ENCODE measurements at regions not wholly inside any gene's neighbourhood (a gene's known extent, or its start where the extent isn't known, plus 50 kb on each side); places are given as distances from the start of the nearest gene placed in this dataset.
"Not testable (repeated sequence)": the region's sequence is repeated elsewhere in the genome, so short reads cannot be mapped to it uniquely, and the experiment has no call there.

DNA sequence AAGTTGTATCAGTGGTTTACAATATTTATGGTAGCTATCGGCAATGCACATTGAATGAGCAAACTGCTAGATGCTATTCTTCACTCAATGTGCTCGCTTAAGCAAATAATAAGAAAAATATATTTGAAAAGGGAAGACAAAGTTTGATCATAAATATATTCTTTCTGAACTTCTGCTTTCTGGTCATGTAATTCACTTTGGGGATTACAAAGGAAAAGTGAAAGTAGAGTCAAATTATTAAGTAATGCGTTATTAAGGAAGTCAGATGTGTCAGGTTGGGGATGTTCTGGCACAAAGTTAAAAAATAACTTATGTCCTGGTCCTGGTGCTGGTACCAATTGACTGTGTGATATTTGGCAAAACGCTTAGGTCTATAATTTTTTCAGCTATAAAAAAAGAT lies 98.0 kb upstream of the TRIM77 start:
- no peak overlapping the region for H3K23ac ChIP-seq (ENCODE audit: low read length in 2 of 2)
- no peak overlapping the region for H3K27ac ChIP-seq (ENCODE audit: low read length, poor library complexity, severe bottlenecking)
- no peaks in the 10 kb centered on the region for H3K4me1 ChIP-seq (ENCODE audit: control insufficient read depth, insufficient read depth, low read depth, low read length)
- H3K79me1 ChIP-seq (replicated peaks; ENCODE audit: low read length, poor library complexity, severe bottlenecking), result no peaks in the 10 kb centered on the region
- no peak overlapping the region for H3K14ac ChIP-seq (ENCODE audit: low read length in 2 of 2)
- H3K4ac ChIP-seq (ENCODE audit: low read depth in 1 of 2, low read length in 2 of 2), result no peak overlapping the region
- no peak overlapping the region for H3K18ac ChIP-seq (ENCODE audit: low read depth in 1 of 2, low read length in 2 of 2)
- H3K27me3 ChIP-seq (ENCODE audit: control insufficient read depth in 1 of 2, insufficient read depth in 1 of 2, low read length in 2 of 2), result no peaks in the 10 kb centered on the region
- DNase-seq, result no peak
- peak overlapping the region in 1 of 2 experiments; percentile 48 for H3K4me3 ChIP-seq (ENCODE audit: insufficient read depth in 1 of 2, low read depth in 1 of 2, low read length in 2 of 2)
- H2AFZ ChIP-seq (ENCODE audit: low read depth, low read length), result no peak overlapping the region
- H2BK12ac ChIP-seq (ENCODE audit: low read length in 2 of 2), result no peak overlapping the region
- H4K91ac ChIP-seq (ENCODE audit: low read length), result no peak overlapping the region
- H2BK120ac ChIP-seq (ENCODE audit: low read depth, low read length), result no peak overlapping the region
- no peaks in the 10 kb centered on the region for H3K36me3 ChIP-seq (ENCODE audit: control insufficient read depth in 1 of 2, insufficient read depth in 2 of 2, low read depth in 1 of 2, low read length in 2 of 2)
- no peak overlapping the region for H4K8ac ChIP-seq (ENCODE audit: low read length)
- H2BK15ac ChIP-seq (ENCODE audit: low read depth, poor library complexity, severe bottlenecking), result no peak overlapping the region
- H2BK5ac ChIP-seq (ENCODE audit: low read depth, low read length, poor library complexity, severe bottlenecking), result no peak overlapping the region
- H3K4me2 ChIP-seq (ENCODE audit: low read length, poor library complexity, severe bottlenecking), result no peak overlapping the region
- H3K9ac ChIP-seq (ENCODE audit: low read length), result peak overlapping the region; percentile 58
- no peak overlapping the region for H2AK5ac ChIP-seq (ENCODE audit: low read length, severe bottlenecking)
- 95% methylated on average over 2 of the region's 4 CpGs for WGBS
- no peaks in the 10 kb centered on the region for H3K9me3 ChIP-seq (ENCODE audit: control insufficient read depth, low read length)

DNA sequence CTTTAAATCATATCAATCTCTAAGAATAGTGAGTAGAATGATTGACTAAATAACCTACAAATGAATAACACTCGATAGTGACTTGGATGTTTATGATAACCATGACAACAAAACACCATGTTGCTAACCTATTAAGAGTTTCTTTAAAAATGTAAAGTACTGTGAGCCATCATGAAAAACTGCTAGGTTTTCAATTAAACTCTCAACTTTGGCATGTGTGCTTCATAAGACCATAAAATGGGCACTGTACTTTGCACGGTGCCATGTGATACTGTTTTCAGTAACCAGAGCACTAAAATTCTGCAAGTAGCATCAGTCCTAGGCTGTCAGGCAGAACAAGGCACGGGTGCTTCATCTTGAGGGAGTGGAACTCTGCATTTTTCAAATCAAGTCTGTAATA lies 96.2 kb upstream of the TRIM77 start:
- H3K9me3 ChIP-seq (ENCODE audit: control insufficient read depth, low read length), result no peaks in the 10 kb centered on the region
- H2AK5ac ChIP-seq (ENCODE audit: low read length, severe bottlenecking), result no peak overlapping the region
- H3K4me1 ChIP-seq (ENCODE audit: control insufficient read depth, insufficient read depth, low read depth, low read length), result no peaks in the 10 kb centered on the region
- H3K4me3 ChIP-seq (ENCODE audit: insufficient read depth in 1 of 2, low read depth in 1 of 2, low read length in 2 of 2), result no peak overlapping the region
- no peak overlapping the region for H4K8ac ChIP-seq (ENCODE audit: low read length)
- 94% methylated on average over 1 of the region's 3 CpGs for WGBS
- no peak overlapping the region for H4K91ac ChIP-seq (ENCODE audit: low read length)
- H2BK120ac ChIP-seq (ENCODE audit: low read depth, low read length), result no peak overlapping the region
- H2BK5ac ChIP-seq (ENCODE audit: low read depth, low read length, poor library complexity, severe bottlenecking), result no peak overlapping the region
- no peak overlapping the region for H3K4me2 ChIP-seq (ENCODE audit: low read length, poor library complexity, severe bottlenecking)
- DNase-seq, result no peak
- H3K9ac ChIP-seq (ENCODE audit: low read length), result no peak overlapping the region
- H2BK12ac ChIP-seq (ENCODE audit: low read length in 2 of 2), result no peak overlapping the region
- no peak overlapping the region for H3K23ac ChIP-seq (ENCODE audit: low read length in 2 of 2)
- H2AFZ ChIP-seq (ENCODE audit: low read depth, low read length), result no peak overlapping the region
- no peaks in the 10 kb centered on the region for H3K79me1 ChIP-seq (replicated peaks; ENCODE audit: low read length, poor library complexity, severe bottlenecking)
- H3K36me3 ChIP-seq (ENCODE audit: control insufficient read depth in 1 of 2, insufficient read depth in 2 of 2, low read depth in 1 of 2, low read length in 2 of 2), result no peaks in the 10 kb centered on the region
- H3K18ac ChIP-seq (ENCODE audit: low read depth in 1 of 2, low read length in 2 of 2), result no peak overlapping the region
- H2BK15ac ChIP-seq (ENCODE audit: low read depth, poor library complexity, severe bottlenecking), result no peak overlapping the region
- H3K27me3 ChIP-seq (ENCODE audit: control insufficient read depth in 1 of 2, insufficient read depth in 1 of 2, low read length in 2 of 2), result no peaks in the 10 kb centered on the region
- H3K14ac ChIP-seq (ENCODE audit: low read length in 2 of 2), result no peak overlapping the region
- no peak overlapping the region for H3K4ac ChIP-seq (ENCODE audit: low read depth in 1 of 2, low read length in 2 of 2)
- no peak overlapping the region for H3K27ac ChIP-seq (ENCODE audit: low read length, poor library complexity, severe bottlenecking)

DNA sequence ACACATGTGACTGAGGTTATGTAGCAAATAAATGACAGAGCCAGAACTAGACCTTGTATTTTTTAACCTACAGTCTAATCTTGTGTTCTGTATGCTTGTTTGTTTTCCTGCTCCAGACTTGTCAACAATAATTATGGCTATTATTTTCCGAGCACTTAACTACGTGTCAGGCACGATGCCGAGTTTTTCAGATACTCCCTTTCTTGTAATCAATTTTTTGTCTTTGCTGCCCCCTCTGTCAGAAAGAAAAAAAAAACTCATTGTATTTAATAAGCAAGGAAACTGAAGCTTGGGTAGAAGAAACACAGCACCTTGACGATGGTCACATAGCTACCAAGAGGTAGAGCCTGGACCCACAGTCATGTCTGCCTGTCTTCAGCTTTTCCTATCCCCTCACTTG lies 95.7 kb upstream of the TRIM77 start:
- H3K9me3 ChIP-seq (ENCODE audit: control insufficient read depth, low read length); H2BK120ac ChIP-seq (ENCODE audit: low read depth, low read length); H3K18ac ChIP-seq (ENCODE audit: low read depth in 1 of 2, low read length in 2 of 2); H2BK12ac ChIP-seq (ENCODE audit: low read length in 2 of 2); H4K8ac ChIP-seq (ENCODE audit: low read length); H2BK5ac ChIP-seq (ENCODE audit: low read depth, low read length, poor library complexity, severe bottlenecking); H3K4me2 ChIP-seq (ENCODE audit: low read length, poor library complexity, severe bottlenecking); H2AK5ac ChIP-seq (ENCODE audit: low read length, severe bottlenecking); H3K23ac ChIP-seq (ENCODE audit: low read length in 2 of 2); H2AFZ ChIP-seq (ENCODE audit: low read depth, low read length); H3K4ac ChIP-seq (ENCODE audit: low read depth in 1 of 2, low read length in 2 of 2); H3K4me3 ChIP-seq (ENCODE audit: insufficient read depth in 1 of 2, low read depth in 1 of 2, low read length in 2 of 2); H4K91ac ChIP-seq (ENCODE audit: low read length); H3K4me1 ChIP-seq (ENCODE audit: control insufficient read depth, insufficient read depth, low read depth, low read length); H3K27ac ChIP-seq (ENCODE audit: low read length, poor library complexity, severe bottlenecking); H3K9ac ChIP-seq (ENCODE audit: low read length); H3K36me3 ChIP-seq (ENCODE audit: control insufficient read depth in 1 of 2, insufficient read depth in 2 of 2, low read depth in 1 of 2, low read length in 2 of 2); H3K14ac ChIP-seq (ENCODE audit: low read length in 2 of 2); H3K79me1 ChIP-seq (replicated peaks; ENCODE audit: low read length, poor library complexity, severe bottlenecking); H2BK15ac ChIP-seq (ENCODE audit: low read depth, poor library complexity, severe bottlenecking); H3K27me3 ChIP-seq (ENCODE audit: control insufficient read depth in 1 of 2, insufficient read depth in 1 of 2, low read length in 2 of 2): not testable (repeated sequence)
- WGBS, result 81% methylated on average over 5 of the region's 5 CpGs
- peak; percentile 8 for DNase-seq

DNA sequence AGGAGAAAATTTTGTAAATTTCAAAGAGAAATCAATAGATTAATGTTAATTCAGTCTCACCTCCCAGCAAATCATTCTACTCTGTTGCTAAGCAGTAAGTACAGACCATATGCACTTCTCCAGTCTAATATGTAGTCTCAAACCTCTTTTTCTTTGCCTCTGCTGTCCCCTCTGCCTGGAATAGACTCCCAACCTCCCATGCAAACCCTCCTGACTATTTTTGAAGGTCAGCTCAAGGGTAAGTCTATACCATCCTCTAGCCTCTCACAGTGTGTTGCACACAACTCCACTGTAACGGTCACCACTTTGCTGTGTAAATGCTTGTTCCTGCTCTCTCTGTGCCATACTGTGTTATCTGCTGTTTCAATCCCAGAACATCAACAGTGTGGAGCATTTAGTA lies 94.5 kb upstream of the TRIM77 start:
- H3K14ac ChIP-seq (ENCODE audit: low read length in 2 of 2); DNase-seq; H3K4me3 ChIP-seq (ENCODE audit: insufficient read depth in 1 of 2, low read depth in 1 of 2, low read length in 2 of 2); H3K4me1 ChIP-seq (ENCODE audit: control insufficient read depth, insufficient read depth, low read depth, low read length); H3K18ac ChIP-seq (ENCODE audit: low read depth in 1 of 2, low read length in 2 of 2); H2AFZ ChIP-seq (ENCODE audit: low read depth, low read length); H3K23ac ChIP-seq (ENCODE audit: low read length in 2 of 2); H3K79me1 ChIP-seq (replicated peaks; ENCODE audit: low read length, poor library complexity, severe bottlenecking); H2BK15ac ChIP-seq (ENCODE audit: low read depth, poor library complexity, severe bottlenecking); H3K36me3 ChIP-seq (ENCODE audit: control insufficient read depth in 1 of 2, insufficient read depth in 2 of 2, low read depth in 1 of 2, low read length in 2 of 2); H3K9me3 ChIP-seq (ENCODE audit: control insufficient read depth, low read length); H2BK120ac ChIP-seq (ENCODE audit: low read depth, low read length); H3K27ac ChIP-seq (ENCODE audit: low read length, poor library complexity, severe bottlenecking); H2AK5ac ChIP-seq (ENCODE audit: low read length, severe bottlenecking); H4K8ac ChIP-seq (ENCODE audit: low read length); H3K9ac ChIP-seq (ENCODE audit: low read length); H4K91ac ChIP-seq (ENCODE audit: low read length); H3K27me3 ChIP-seq (ENCODE audit: control insufficient read depth in 1 of 2, insufficient read depth in 1 of 2, low read length in 2 of 2); H2BK12ac ChIP-seq (ENCODE audit: low read length in 2 of 2); H3K4ac ChIP-seq (ENCODE audit: low read depth in 1 of 2, low read length in 2 of 2); H2BK5ac ChIP-seq (ENCODE audit: low read depth, low read length, poor library complexity, severe bottlenecking); H3K4me2 ChIP-seq (ENCODE audit: low read length, poor library complexity, severe bottlenecking): not testable (repeated sequence)
- 71% methylated on average over 1 of the region's 1 CpG for WGBS
